GM18861 (cell line): ENCODE measurements at regions not wholly inside any gene's neighbourhood (a gene's known extent, or its start where the extent isn't known, plus 50 kb on each side); places are given as distances from the start of the nearest gene placed in this dataset.

Source experiments
- ATAC-seq: cut with Tn5 transposase; IDR thresholded peaks from one replicate; pipeline ENCODE4 v1.9.1; 2021; ENCODE audit not compliant: unreplicated experiment

DNA sequence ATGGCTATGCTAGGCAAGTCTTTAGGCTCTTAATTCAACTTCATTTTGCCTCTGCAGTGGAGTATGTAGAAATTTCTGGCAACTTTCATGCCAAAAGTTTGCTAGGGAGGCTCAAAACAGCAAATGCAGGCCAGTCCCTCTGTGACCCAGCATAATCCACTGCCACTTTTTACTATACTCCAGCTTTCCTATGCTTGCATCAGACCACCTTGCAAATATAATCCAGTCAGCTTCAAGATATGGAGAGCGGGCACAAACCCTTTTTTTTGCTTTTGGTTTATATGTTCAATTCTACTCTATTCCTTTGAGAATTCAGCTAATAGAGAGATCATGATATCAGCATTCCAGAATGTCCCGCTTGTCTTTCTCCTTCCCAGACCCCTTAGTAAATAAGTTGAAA, 192.0 kb upstream of the PABPC4L start:
- no peak for ATAC-seq

DNA sequence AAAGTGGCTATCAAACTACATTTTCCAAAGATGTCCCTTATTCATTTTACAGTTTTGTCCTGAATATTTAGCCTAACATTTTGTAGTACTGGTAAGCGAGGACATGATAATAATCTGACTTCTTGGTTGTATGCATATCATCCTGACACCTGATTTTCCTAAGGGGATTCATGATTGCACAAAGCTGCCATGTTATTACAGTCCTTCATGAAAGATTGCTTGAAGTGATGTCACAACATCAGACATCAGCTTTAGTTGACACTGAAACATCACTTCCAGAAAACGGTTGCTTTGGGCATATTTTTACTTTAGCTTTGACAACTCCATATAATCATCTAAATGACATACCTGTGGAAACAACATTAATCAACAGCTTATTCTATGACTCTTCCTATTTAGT, 188.7 kb upstream of the PABPC4L start:
- no peak for ATAC-seq

DNA sequence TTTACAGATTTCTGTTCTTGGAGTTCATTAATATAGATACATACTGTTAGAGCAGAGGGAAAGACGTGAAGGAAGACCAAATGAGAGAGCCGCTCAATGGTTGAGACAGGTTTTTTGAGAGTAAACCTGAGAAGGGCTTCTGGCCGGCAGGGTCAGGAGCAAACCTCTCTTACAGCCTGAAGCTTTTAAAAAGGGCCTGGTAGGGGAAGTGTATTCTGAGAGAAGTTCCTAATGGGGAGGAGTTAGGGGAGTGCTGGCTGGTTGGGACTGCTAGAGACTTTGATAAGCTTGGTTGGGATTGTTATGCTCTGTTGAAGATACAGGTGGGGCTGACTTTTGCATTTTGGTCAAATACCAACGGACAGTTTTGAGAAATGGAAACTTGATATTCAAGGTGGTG, 186.8 kb upstream of the PABPC4L start:
- ATAC-seq: no peak

DNA sequence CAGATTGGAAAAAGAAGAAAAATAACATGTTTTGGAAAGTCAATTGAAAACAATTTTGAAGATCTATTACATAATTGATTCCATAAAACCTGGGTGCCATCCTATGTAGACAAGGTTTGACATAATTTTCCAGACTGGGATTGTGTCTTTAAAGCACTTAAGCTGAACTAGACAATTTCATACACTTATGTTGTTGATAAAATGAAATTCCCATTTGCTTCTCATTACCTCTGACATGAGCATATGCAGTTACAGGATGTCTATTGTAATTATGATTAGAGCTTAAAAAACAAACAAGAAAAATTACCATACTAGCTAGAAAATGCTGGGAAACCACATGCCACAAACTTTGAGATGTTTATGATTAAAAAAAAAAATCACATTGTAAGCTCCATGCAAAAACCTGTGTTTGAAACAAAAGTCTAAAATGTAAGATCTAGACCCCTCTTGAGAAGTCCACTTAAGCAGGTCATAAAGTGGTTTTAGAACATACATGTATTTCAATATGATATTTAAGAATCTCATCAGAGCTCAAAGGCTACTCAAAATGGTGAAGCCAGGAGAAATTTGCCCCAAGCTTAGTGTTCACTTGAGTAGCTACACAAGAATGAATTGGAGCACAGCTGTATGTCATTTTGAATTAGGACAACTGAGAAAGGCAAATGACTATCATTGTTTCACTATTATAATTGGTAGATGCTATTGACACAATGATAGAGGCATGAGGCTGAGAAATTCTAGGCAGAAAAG, 181.1 kb upstream of the PABPC4L start:
- ATAC-seq: no peak

DNA sequence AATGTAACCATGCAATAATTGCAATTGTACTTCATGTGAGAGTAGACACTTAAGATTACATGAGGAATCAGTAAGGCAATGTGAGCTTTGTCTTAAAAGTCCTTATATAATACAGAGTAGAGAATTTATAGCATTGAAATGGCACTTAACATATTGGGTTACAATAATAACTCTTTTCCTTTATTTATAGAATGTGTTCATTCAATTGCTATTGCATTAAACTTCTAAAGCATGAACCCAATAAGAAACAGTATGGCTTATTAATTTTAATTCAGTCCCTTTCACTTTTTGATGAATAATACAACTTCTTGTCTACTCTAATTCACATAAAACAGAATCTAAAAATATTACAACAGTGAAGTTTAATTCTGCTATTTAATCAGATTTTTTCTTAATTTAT, 174.2 kb upstream of the PABPC4L start:
- no peak for ATAC-seq

DNA sequence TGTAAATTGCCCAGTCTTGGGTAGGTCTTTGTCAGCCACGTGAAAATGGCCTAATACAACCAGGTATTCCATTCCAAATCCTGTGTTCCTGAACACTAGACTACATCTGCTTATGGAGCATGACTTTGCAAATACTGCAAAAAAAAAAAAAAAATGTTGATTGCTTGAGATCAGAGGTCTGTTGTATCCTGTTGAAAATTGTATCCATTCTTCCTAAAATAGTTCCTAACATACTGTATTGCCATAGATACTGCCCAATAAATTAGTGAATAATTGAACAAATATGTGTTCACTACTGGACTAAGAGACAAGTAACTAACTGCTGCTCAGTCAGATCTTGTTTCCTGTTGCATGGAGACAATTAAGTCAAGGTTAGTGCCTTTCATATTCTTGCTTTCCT, 164.3 kb upstream of the PABPC4L start:
- ATAC-seq: no peak

DNA sequence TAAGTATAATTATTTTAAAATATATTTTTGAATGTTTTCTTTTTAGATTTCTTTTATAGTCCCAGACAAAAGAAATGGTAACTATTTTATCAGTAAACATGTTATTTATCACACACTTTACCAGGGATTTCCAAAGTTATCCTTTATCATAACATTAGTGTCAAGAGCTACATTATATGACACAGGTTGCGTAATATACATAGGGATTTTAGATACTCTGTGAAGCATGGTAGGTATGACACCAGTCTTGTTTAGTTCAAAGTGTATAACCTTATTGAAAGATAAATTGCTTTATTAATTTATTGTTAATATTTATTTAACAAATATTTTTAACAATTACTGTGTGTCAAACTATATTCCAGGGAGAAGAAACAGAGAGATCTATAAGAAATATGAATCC, 163.3 kb upstream of the PABPC4L start:
- no peak for ATAC-seq

DNA sequence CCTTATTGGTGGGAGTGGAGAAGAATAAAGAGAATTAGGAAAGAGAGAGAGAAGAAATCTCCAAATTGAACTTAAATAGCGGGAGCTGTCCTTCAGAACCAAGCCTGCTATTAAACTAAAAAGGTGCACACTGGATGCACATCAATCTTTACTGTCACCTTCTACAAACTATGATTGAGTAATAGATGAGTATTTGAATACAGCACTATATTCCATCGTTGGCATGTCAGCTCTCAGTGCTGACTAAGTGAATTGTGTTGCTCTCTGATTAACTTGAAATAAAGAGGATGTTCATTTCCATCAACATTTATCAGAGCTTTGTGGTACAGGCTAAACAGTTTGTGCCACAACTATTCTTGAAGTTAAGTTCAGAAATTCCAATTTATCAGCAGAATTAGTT, 143.7 kb upstream of the PABPC4L start:
- no peak for ATAC-seq

DNA sequence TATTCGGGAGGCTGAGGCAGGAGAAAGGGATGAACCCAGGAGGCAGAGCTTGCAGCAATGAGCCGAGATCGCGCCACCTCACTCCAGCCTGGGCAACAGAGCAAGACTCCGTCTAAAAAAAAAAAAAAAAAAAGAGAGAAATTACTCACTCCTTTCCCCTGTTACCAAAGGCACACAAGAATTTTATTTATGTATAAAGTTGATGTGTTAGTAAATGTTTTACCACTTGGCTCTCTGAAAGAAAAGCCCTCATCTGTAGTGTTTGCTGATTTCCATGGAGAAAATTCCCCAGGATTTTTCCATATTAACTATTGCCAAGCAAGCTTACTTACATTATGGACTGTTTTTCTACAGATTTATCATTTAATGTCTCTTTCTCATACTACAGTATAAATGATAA, 142.1 kb upstream of the PABPC4L start:
- ATAC-seq: no peak

DNA sequence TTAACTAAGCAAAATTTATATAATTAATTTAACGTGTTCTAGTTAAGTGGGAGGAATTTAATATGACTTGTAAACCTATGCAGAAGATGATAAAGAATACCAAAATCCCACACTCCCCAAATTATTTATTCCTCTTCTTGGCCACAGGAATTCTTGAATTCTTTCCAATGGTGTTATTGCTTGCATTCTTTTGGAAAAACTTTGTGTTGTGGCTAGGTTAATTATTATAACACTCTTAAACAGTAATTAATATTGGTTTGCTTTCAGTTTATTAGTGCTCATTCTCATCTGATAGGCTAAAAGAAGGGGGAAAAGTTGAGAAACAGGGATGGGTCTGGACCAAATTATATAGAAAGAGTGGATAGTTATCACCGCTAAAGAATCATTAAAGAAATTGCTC, 141.5 kb upstream of the PABPC4L start:
- ATAC-seq: no peak

DNA sequence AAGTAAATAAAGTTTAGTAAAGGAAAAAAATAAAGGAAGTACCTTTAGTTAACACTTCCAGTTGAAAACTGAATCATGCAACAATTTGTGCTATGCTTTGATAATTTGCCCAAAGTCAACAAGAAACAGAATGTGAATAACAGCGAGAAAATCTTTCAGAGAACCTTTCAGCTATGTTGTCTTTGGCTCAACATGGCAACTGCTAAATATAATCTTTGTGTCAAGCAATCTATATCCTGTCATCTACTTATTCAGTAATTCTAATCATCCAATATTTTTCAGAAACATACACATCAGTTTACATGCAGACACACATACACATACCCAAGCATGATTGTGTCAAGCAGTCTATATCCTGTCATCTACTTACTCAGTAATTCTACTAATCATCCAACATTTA, 136.0 kb upstream of the PABPC4L start:
- no peak for ATAC-seq

DNA sequence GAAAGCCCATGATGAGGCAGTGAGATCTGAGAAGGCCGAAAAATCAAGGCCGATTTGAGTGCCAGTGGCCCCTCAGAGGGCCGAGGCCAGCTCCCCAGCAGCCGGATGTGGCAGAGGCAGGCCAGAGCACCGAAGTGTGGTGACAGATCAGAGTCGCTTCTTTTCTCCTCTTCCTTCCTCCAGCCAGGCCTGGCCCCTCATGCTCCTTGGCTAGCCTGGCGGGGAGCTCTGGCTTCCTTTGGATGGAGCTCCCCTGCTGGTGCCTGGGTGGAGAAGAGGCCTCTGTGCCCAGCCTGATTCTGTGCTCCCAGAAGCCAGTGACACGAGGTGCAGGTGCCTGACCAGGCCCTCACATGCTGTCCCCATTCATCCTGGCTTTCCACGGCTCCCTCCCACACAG, 127.2 kb upstream of the PABPC4L start:
- ATAC-seq: no peak

DNA sequence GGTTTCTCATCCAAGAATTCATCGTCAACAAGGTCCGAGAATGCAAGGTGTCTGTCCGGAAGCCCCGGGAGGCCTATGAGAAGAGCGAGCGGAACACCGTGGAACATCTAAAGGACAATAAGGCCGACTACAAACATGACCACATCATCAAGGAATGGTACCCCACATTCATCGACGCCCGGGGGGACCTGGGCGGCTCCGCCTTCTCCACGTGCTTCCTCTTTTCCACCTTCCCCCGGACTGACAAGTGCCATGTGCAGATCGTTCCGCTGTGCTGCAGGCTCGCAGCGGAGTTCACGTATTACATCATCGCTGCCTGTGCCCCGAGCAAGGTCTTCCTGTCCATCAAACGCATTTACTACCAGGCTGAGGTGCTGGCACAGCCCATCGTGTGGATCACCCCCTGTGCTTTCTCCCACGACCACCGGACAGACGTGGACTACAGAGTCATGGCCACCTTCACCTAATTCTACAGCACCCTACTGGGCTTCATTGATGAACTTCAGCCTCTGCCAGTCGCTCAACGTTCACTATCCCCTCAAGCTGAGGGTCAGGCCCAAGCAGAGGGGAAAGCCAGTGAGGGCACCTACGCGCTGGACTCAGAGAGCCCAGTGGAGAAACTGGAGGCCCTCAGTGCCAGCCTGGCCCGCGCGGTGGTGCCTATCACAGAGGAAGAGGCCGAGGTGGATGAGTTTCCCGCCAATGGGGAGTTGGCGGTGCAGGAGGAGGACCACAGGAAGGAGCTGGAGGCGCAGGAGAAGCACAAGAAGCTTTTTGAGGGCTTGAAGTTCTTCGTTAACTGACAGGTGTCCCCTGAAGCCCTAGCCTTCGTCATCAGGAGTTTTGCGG, 125.9 kb upstream of the PABPC4L start:
- no peak for ATAC-seq

DNA sequence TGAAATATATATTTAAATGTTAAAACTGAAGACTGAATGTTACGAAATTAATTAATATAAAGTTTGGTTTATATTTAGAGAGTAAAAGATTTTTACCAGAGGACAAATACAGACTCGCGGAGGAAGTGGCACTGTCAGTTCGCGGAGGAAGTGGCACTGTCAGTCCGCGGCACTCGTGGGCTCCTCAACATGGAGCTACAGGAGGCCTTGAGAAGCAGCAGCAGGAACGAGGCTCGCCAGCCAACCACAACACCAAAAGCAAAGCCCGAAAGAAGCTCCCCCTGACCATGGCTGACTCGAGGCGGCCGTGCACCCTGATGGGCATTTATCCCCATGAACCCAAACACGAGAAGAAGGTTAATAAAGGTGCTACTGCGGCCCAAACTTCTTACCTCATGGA, 125.3 kb upstream of the PABPC4L start:
- ATAC-seq: no peak

DNA sequence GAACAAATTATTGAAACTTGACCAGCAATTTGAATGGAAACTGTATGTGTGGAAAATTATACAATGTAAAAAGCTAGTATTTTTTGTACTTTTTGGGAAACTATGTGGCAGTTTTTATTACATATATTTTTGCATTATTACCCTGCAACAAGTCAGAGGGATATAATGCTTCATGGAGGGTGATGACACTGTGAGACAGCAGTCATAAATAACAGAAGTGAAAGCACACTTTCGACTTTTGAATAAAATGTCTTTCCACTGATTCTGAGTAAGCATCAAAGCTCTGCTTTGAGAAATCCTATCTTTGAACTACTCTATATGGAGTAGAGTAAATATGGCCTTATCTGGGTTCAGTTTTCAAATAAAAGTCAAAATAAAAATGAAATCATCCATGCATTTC, 122.6 kb upstream of the PABPC4L start:
- ATAC-seq: no peak

DNA sequence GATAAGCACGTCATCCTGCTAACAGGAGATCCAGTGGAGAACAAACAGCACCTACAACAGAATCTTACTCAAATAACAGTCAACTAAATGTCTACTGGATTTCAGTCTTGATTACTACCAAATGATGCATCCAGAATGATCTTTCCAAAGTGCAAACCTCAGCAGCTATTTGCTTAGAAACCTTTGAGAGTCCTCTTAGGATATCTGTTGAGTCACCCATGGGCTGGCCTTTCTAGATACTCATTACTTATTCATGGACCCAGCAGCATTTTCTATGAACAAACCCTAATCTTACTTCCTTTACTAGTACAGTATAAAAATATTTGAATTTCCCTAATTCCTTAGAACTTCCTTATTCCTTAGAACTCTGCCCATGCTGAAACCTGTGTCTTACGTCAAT, 118.5 kb upstream of the PABPC4L start:
- no peak for ATAC-seq

DNA sequence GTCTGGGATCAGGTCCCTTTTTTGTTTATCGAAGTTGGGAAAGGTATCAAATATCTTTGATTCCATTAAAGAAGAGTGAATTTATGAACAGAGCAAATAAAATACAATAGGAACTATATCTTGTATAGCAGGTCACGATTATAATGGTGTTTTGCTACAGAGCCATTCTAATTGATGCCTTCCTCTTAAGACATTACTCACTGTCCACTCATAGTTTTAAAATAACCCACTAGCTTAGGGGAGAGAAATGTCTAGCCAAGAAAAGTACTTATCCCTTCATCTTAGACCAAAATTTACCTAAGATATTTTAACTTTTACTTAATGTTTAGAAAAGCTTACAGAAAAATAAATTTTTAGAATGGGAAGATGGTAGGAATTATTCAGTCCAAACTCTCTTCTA, 112.0 kb upstream of the PABPC4L start:
- ATAC-seq: no peak

DNA sequence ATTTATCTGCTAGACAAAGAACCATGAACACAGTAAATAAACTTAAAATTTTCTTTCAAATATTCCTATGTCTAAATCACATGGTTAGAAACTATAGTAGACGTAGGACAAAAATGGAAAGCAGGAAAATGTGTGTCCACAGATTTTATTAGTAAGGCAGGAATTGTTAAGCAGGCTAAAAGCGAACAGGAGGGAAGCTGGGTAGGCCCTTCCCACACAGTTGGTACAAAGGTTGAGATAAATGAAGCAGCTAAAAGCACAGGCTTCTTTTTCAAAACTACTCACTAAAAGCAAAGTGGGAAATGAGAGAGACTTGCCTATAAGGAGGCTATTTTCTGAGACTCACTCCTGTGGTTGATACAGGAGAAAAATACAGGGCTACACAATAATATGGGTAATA, 108.1 kb upstream of the PABPC4L start:
- ATAC-seq: no peak

DNA sequence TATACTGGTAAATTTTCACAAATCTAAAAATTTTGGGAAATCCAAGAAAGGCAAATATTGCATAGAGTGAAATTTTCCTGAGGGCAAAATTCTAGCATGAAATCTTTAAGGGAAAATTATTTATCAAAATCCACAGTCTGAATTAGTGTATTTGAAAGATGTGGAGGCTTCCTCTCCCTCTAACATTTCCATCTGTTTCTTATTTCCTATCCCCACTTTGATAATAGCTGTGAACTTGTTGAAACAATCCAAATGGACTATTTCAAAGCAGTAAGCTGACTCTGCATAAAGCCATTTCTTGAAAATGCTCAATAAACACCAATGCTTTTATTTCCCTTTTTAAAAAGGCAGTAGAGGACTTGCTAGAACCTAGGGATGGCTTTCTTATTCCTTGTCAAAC, 107.3 kb upstream of the PABPC4L start:
- ATAC-seq: no peak

DNA sequence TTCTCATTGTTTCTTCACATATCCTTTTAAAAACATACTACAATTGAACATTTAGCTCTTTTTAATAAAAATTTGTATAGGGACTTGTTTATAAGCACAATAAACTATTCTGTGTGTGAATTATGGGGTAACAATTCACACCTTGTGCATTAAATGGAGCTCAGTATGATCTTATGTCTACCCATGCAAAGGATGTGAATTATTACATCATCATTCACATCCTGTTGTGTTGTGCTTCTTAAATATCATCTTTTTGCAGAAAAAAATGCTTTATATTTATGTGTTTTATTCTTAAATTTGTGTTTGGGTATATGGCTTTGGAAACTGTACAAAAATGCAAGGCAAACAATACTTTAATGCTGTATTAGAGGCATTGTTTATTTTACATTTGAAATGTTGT, 96.7 kb upstream of the PABPC4L start:
- no peak for ATAC-seq

DNA sequence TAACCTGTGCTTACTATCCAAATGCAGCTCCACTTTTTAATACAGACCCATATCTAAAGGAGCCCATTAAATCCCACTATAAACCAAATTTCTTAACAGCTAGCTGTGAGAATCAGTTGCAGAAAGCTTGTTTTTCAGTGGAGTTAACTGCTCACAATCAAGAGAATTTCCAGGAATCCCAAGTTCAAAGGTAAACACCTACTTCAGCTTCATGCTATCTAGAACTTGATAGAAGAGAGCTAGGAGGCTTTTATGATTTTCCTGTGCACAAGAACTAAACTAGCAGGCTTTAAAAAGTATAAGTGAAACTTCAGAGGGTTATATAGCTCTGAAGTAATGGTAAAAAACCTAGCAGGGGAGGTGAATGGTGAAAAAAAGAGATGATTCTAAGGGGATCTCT, 96.2 kb upstream of the PABPC4L start:
- no peak for ATAC-seq

DNA sequence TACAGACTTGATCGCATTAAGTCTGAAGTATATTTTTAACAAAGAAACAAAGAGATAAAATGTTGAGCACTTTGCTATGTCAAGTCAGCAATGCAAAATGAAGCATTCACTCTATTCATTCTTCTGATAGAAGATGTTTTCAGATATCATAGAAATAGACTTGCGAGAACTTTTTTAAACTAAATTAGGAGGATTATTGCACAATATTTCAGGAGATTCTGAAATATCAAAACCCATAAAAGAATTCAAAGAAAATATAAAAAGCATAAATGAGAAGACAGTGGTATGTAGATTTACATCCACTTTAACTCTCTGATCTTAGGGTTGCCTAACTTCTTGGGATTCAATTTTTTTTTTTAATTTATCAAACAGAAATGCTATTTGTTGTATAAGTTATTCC, 81.1 kb upstream of the PABPC4L start:
- no peak for ATAC-seq

DNA sequence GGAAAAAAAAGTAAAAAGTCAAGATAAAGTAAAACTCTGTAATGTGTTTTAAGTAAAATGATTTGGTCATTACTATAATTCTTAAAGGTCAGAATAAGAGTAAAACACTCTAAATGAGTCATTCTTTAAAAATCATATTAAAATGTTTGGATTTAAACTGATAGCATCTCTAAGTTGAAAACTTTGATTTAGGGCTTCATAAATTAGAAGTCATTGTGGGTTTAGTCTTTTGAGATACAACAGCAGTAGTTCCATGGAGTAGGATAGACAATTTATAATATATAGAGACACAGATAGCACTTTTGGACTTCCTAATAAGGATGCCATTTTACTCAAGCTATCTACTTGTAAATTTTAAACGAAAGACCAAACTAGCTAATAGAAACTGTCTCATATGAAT, 77.1 kb upstream of the PABPC4L start:
- ATAC-seq: no peak
